ENCODE measurements at regions not wholly inside any gene's neighbourhood (a gene's known extent, or its start where the extent isn't known, plus 50 kb on each side); places are given as distances from the start of the nearest gene placed in this dataset.

GRCh38 chr9:18137815-18138214 is 336.1 kb upstream of the ADAMTSL1 start (continued):
- TF ChIP-seq CREB1 (IDR thresholded peaks at IDR 0.05) (no peak), CREB1 (CRISPR knock-in tag; IDR thresholded peaks at IDR 0.05) (no peak), STAT6 (CRISPR knock-in tag; IDR thresholded peaks at IDR 0.05; ENCODE audit: borderline replicate concordance) (no peak), BRF2 (CRISPR knock-in tag; IDR thresholded peaks at IDR 0.05) (no peak), HES4 (CRISPR knock-in tag; IDR thresholded peaks at IDR 0.05; ENCODE audit: borderline replicate concordance) (no peak), ZNF766 (CRISPR knock-in tag; IDR thresholded peaks at IDR 0.05; ENCODE audit: borderline replicate concordance) (no peak)

- 0% methylated on average over 5 of the region's 5 CpGs for WGBS (ENCODE audit: low lambda C conversion rate)
Measured at GRCh38 chr9:18138656-18139055, 335.3 kb upstream of the ADAMTSL1 start.

More at GRCh38 chr9:18138656-18139055, 335.3 kb upstream of the ADAMTSL1 start:
- H3K79me2 ChIP-seq (ENCODE audit: insufficient read depth, low read length), result no peaks in the 10 kb centered on the region
- no peak for FAIRE-seq
- intact Hi-C loops (cut with micrococcal nuclease; ENCODE audit: unreplicated experiment) (no loop called here), in situ Hi-C loops (cut with HindIII; ENCODE audit: extremely low pct_ligation_motif_present, low pct_unique_long_range_greater_than_20kb) (no loop called here)
- no peak overlapping the region for H3K4me3 ChIP-seq (replicated peaks in 1 of 3; ENCODE audit: insufficient read depth in 1 of 3, low read depth in 2 of 3, low read length in 3 of 3)
- no peak overlapping the region for H3K27ac ChIP-seq (ENCODE audit: extremely low read length, insufficient read depth, low read length)
- no peak overlapping the region for H3K4me2 ChIP-seq (ENCODE audit: low read depth, low read length)
- TF ChIP-seq ZNF687 (CRISPR knock-in tag; IDR thresholded peaks at IDR 0.05) (no peak), ZNF619 (CRISPR knock-in tag; IDR thresholded peaks at IDR 0.05) (no peak), NAIF1 (CRISPR knock-in tag; IDR thresholded peaks at IDR 0.05; ENCODE audit: borderline replicate concordance) (no peak), ZFP37 (CRISPR knock-in tag; IDR thresholded peaks at IDR 0.05; ENCODE audit: borderline replicate concordance) (no peak), ZNF124 (CRISPR knock-in tag; IDR thresholded peaks at IDR 0.05) (no peak)
- H3K27me3 ChIP-seq (ENCODE audit: control insufficient read depth in 1 of 2, insufficient read depth in 2 of 2, low read length in 2 of 2), result no peaks in the 10 kb centered on the region
- H3K9ac ChIP-seq (ENCODE audit: insufficient read depth, low read depth, low read length), result no peak overlapping the region
- ChIA-PET CTCF (ENCODE audit: low intra/inter-chr PET ratio, low total read pairs) (no interaction called here), POLR2A (no interaction called here)
- BruUV-seq (replicated peaks), result no TSS peak
- H3K36me3 ChIP-seq (replicated peaks in 1 of 2; ENCODE audit: control insufficient read depth in 1 of 2, insufficient read depth in 2 of 2, low read length in 2 of 2), result no peaks in the 10 kb centered on the region
- ATAC-seq, result no peak
- H3K9me3 ChIP-seq (ENCODE audit: low read length), result no peaks in the 10 kb centered on the region
- H2AFZ ChIP-seq (ENCODE audit: low read length), result no peak overlapping the region
- no peaks in the 10 kb centered on the region for H4K20me1 ChIP-seq (ENCODE audit: insufficient read depth, low read length)
- no peaks in the 10 kb centered on the region for H3K4me1 ChIP-seq (ENCODE audit: insufficient read depth, low read length)
- DNase-seq (ENCODE audit: low spot score), result no peak

All from HepG2 (cell line).